OCI-LY7 (cell line): ENCODE measurements at regions not wholly inside any gene's neighbourhood (a gene's known extent, or its start where the extent isn't known, plus 50 kb on each side); places are given as distances from the start of the nearest gene placed in this dataset.

Source experiments
- EZH2phosphoT487 ChIP-seq: fragments of 200-600 bp; sonication (generic); IDR thresholded peaks from 2 replicates; pipeline ENCODE4 v1.6.1; 2018; ENCODE audit warnings: low read depth, borderline replicate concordance, mild to moderate bottlenecking, mixed run types, antibody characterized with exemption, low read length, moderate library complexity, mixed read lengths
- TF ChIP-seq, protein P1 (sequence below): fragments of 200-600 bp; sonication (generic); conservative IDR thresholded peaks from 2 replicates; pipeline ENCODE4 v1.5.1; 2014; ENCODE audit warnings: mild to moderate bottlenecking, antibody characterized with exemption, low read length, moderate library complexity, mixed read lengths

DNA sequence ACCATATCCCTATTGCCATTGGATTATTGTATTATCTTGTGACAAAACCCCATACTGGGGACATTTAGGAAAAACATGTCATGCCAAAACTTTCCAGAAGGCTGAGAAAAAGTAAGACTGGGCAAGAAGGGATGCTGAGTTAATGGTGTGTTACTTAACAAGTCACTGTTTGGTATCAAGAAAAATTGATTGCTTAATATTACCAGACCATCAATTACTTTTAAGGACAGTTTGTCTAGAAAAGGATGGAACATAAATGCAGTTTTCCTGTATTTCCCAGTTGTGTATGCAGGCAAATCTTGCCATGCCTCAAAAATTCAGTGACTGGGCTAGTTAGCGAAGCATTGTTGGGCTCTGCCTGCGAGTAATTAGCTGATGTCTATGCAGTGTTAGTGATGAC lies 705.6 kb upstream of the MIR17HG start:
- TF ChIP-seq, protein P1, sequence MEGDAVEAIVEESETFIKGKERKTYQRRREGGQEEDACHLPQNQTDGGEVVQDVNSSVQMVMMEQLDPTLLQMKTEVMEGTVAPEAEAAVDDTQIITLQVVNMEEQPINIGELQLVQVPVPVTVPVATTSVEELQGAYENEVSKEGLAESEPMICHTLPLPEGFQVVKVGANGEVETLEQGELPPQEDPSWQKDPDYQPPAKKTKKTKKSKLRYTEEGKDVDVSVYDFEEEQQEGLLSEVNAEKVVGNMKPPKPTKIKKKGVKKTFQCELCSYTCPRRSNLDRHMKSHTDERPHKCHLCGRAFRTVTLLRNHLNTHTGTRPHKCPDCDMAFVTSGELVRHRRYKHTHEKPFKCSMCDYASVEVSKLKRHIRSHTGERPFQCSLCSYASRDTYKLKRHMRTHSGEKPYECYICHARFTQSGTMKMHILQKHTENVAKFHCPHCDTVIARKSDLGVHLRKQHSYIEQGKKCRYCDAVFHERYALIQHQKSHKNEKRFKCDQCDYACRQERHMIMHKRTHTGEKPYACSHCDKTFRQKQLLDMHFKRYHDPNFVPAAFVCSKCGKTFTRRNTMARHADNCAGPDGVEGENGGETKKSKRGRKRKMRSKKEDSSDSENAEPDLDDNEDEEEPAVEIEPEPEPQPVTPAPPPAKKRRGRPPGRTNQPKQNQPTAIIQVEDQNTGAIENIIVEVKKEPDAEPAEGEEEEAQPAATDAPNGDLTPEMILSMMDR, result no peak
- TF ChIP-seq EZH2phosphoT487, result no peak
